ENCODE measurements at regions not wholly inside any gene's neighbourhood (a gene's known extent, or its start where the extent isn't known, plus 50 kb on each side); places are given as distances from the start of the nearest gene placed in this dataset.

DNA sequence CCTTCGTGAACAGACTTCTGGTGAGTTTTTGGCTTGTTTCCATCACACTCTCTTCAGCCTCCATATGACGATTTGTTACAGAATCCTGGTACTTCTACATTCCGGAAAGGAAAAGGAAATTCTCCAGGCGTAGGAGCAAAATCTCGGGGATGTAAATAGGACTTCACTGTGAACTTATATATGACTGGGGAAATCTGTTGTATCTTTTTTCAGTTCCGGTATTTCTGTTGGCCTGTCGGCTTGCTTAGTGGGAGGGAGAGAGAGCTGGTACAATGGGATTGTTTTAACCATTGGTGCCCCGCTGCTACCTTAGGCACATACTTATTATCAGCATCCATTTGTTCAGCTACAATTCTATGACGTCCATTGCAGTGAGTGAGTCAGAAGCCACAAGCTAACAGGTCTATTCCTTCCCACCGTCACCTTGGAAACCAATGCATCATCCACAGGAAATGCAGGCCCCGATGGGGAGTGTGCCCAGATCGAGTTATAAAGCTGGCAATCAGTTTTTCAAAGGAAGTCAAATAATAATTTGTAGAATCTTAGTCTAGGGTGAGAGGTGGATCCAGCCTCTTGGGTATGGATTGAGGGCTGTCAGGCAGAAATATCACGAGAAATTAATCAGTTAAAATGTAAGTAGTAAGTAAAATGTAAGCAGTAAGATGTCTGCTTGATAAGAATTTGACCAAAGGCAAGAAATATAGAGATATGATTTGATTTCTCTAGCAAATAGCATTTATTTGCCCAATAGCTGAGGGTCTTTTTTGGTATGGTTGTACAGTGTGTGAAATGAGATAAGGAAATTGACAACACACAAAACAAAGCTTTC lies 92.0 kb upstream of the MKLN1 start:
- WGBS: 38% methylated on average over 13 of the region's 13 CpGs
- Histone ChIP-seq H3K27ac (ENCODE audit: low read depth) (no peak overlapping the region), H3K4me3 (ENCODE audit: low read depth, low read length) (no peak overlapping the region), H3K4me1 (ENCODE audit: insufficient read depth) (no peaks in the 10 kb centered on the region), H3K36me3 (ENCODE audit: insufficient read depth) (no peaks in the 10 kb centered on the region)
- DNase-seq (ENCODE audit: extremely low spot score): no peak

DNA sequence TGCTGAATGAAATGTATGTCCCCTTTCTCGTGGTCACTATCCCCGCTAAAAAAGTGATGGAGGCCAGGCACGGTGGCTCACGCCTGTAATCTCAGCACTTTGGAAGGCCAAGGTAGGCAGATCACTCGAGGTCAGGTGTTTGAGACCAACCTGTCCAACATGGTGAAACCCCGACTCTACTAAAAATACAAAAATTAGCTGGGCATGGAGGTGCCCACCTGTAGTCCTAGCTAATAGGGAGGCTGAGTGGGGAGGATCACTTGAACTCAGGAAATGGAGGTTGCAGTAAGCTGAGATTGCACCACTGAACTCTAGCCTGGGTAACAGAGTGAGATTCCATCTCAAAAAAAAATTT lies 91.4 kb upstream of the MKLN1 start:
- WGBS: 93% methylated on average over 6 of the region's 6 CpGs
- no peaks in the 10 kb centered on the region for H3K36me3 ChIP-seq (ENCODE audit: insufficient read depth)
- no peaks in the 10 kb centered on the region for H3K4me1 ChIP-seq (ENCODE audit: insufficient read depth)
- no peak for DNase-seq (ENCODE audit: extremely low spot score)
- H3K4me3 ChIP-seq (ENCODE audit: low read depth, low read length): no peak overlapping the region
- H3K27ac ChIP-seq (ENCODE audit: low read depth): no peak overlapping the region

DNA sequence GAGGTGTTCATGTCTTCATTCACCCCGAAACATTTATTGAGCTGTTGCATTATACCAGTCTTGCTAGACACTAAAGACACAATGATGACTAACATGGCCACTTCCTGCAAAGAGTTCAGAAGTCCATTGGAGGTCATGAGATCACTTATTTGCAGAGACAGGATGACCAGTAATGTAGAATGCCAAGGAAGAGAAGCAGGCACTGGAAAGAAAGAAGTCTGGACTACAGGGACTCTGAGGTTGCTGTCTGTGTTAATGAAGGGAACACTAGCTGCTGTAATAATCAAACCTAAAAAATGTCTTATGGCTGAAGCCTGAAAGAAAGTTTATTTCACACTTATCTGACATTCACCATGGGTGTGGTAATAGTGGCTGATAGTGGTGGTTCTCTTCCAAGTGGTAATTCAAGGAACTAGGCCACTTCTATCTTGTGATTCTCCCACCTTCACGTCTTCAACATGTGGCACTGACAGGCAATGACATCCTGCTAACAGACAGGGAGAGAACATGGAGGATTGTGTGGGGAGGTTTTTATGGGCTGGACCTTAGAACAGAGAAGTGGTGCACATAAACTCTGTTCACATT lies 89.2 kb upstream of the MKLN1 start:
- 80% methylated on average over 2 of the region's 2 CpGs for WGBS
- Histone ChIP-seq H3K27ac (ENCODE audit: low read depth) (no peak overlapping the region), H3K36me3 (ENCODE audit: insufficient read depth) (no peaks in the 10 kb centered on the region), H3K4me3 (ENCODE audit: low read depth, low read length) (no peak overlapping the region), H3K4me1 (ENCODE audit: insufficient read depth) (no peaks in the 10 kb centered on the region)
- no peak for DNase-seq (ENCODE audit: extremely low spot score)

DNA sequence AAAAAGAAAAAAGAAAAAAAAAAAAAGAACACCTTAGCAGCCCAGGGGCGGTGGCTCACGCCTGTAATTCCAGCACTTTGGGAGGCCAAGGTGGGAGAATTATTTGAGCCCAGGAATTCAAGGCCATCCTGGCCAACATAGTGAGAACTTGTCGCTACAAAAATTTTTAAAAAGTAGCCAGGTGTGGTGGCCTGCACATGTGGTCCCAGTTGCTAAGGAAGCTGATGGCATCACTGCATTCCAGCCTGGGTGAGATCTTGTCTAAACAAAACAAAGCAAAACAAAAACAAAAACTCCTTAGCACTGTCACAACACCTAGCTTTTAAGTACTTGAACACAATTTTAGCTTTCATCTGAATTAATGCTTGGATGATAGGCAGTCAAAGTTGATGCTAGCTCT lies 86.3 kb upstream of the MKLN1 start:
- no peak for DNase-seq (ENCODE audit: extremely low spot score)
- 95% methylated on average over 3 of the region's 3 CpGs for WGBS
- Histone ChIP-seq H3K36me3 (ENCODE audit: insufficient read depth) (no peaks in the 10 kb centered on the region), H3K27ac (ENCODE audit: low read depth) (no peak overlapping the region), H3K4me3 (ENCODE audit: low read depth, low read length) (no peak overlapping the region), H3K4me1 (ENCODE audit: insufficient read depth) (no peaks in the 10 kb centered on the region)

DNA sequence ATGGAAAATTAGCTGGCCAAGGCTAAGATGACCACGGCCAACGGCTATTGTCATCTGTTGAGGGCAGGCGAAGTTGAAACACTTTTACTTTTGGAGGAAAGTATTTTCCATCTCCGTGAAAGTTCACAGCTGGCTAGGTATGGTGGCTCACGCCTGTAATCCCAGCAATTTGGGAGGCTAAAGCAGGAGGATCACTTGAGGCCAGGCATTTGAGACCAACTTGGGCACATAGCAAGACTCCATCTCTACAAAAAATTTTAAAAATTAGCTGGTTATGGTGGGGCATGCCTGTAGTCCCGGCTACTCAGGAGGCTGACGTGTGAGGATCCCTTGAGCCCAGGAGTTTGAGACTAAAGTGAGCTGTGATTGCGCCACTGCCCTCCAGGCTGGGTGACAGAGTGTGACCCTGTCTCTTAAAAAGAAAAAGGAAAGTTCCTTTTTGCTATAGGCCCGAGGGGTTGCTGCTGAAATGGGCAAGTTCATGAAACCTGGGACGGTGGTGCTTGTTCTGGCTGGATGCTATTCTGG lies 85.5 kb upstream of the MKLN1 start:
- H3K4me1 ChIP-seq (ENCODE audit: insufficient read depth): no peaks in the 10 kb centered on the region
- H3K27ac ChIP-seq (ENCODE audit: low read depth): no peak overlapping the region
- no peak for DNase-seq (ENCODE audit: extremely low spot score)
- WGBS: 92% methylated on average over 10 of the region's 10 CpGs
- no peak overlapping the region for H3K4me3 ChIP-seq (ENCODE audit: low read depth, low read length)
- H3K36me3 ChIP-seq (ENCODE audit: insufficient read depth): no peaks in the 10 kb centered on the region

DNA sequence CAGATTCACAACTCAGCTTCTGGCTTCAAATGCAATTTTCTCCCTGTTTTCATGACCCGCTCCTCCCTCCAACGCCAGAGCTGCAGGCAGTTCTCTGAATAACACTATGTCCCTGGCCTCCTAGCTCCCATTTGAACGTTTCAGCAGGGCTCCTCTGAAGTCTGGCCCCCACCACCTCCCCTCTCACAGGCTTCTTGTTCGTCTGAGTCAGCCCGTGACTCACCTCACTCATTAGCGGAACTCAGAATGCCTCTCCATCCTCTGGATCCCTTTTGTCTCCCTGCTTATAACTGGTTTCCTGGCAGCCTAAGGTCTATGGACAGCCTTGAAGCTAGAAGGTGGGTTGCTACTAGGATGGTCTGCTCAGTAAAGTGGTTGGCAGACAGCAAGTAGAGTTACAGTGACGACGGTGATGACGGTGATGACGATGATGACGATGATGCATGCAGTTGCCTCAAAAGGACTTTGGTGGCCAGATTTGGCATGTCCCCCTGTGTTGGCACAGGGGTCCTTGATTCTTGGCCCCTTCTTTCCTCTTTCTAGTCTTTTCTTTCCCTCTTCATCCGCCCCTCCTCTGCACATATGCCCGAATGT lies 83.3 kb upstream of the MKLN1 start:
- Histone ChIP-seq H3K4me3 (ENCODE audit: low read depth, low read length) (no peak overlapping the region), H3K4me1 (ENCODE audit: insufficient read depth) (no peaks in the 10 kb centered on the region), H3K27ac (ENCODE audit: low read depth) (no peak overlapping the region), H3K36me3 (ENCODE audit: insufficient read depth) (no peaks in the 10 kb centered on the region)
- 73% methylated on average over 13 of the region's 13 CpGs for WGBS
- DNase-seq (ENCODE audit: extremely low spot score): no peak

DNA sequence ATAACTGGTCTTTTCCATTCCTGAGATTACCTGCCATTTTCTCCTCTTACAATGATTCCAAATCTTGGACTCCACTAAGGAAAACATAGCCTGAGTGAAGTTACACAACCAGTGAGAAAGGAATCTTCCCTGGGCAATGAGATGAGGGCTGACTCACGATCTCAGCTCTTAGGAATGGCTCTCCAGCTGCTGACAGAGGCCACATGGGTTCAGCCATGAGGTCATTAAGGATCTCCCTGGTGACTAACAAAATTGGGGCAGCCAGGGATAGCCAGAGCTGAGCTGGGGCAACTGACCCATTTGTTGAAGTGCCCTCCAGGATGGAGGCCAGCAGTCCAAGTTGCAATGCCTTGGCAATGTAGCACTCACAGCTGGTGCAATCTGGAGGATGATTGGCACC lies 78.7 kb upstream of the MKLN1 start:
- 16% methylated on average over 1 of the region's 1 CpG for WGBS
- no peak overlapping the region for H3K27ac ChIP-seq (ENCODE audit: low read depth)
- no peaks in the 10 kb centered on the region for H3K36me3 ChIP-seq (ENCODE audit: insufficient read depth)
- no peak for DNase-seq (ENCODE audit: extremely low spot score)
- no peak overlapping the region for H3K4me3 ChIP-seq (ENCODE audit: low read depth, low read length)
- H3K4me1 ChIP-seq (ENCODE audit: insufficient read depth): no peaks in the 10 kb centered on the region

DNA sequence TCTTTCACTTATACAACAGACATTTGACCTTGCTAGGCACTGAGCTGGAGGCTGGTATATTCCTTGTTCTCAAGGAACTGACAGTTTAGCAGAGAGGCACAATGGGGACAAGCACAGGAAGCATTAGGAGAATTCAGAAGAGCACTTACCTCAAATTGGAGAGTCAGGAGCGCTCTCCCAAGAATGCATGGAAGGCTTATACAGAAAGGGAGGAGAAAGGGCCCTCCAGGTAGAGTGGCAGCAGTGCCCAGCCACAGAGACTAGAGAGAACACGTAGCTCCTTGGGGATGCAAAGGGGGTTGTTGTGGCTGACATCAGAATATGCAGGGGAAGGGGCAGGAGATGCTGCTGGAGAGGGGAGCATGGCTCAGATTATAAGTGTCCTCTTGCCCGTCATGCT lies 78.2 kb upstream of the MKLN1 start:
- no peak for DNase-seq (ENCODE audit: extremely low spot score)
- Histone ChIP-seq H3K4me3 (ENCODE audit: low read depth, low read length) (no peak overlapping the region), H3K27ac (ENCODE audit: low read depth) (no peak overlapping the region), H3K36me3 (ENCODE audit: insufficient read depth) (no peaks in the 10 kb centered on the region), H3K4me1 (ENCODE audit: insufficient read depth) (no peaks in the 10 kb centered on the region)
- 76% methylated on average over 3 of the region's 3 CpGs for WGBS

DNA sequence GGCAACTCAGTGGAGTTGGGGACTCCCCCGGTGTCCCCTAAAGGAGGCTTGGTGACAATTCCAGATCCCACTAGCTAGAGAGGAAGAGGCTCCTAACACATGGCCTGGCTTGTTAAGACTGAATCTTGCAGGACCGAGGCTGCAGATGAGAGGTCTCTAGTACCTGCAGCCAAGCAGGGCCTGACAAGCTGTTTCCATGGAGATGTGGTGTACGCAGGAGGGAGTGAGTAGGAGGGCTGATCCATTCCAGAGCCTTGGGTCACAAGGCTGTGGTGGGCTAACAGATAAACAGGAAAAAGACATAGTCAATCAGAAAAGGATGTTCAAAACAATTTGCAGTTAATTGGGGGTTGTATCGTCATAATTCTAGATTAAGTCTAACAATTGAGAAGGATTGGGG lies 77.3 kb upstream of the MKLN1 start:
- no peak overlapping the region for H3K4me3 ChIP-seq (ENCODE audit: low read depth, low read length)
- H3K36me3 ChIP-seq (ENCODE audit: insufficient read depth): no peaks in the 10 kb centered on the region
- WGBS: 49% methylated on average over 4 of the region's 4 CpGs
- H3K27ac ChIP-seq (ENCODE audit: low read depth): no peak overlapping the region
- no peaks in the 10 kb centered on the region for H3K4me1 ChIP-seq (ENCODE audit: insufficient read depth)
- no peak for DNase-seq (ENCODE audit: extremely low spot score)

DNA sequence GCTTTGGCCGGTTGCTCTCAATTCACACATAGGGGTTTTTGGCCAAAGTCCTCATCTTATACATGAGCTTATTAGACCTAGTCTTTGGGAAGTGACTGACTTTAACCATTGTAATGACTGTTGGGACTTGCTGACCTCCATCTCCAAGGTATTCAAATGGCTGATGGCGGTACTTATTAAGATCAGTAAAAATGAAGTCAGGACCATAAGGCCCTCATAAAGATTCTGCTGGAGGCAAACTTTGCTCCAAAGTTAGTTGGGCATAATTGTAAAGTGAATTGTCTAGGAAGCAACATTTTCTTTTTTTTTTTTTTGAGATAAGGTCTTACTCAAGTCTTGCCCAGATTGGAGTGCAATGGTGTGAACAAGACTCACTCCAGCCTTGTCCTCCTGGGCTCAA lies 76.3 kb upstream of the MKLN1 start:
- H3K4me1 ChIP-seq (ENCODE audit: insufficient read depth): no peaks in the 10 kb centered on the region
- no peaks in the 10 kb centered on the region for H3K36me3 ChIP-seq (ENCODE audit: insufficient read depth)
- DNase-seq (ENCODE audit: extremely low spot score): no peak
- 98% methylated on average over 2 of the region's 2 CpGs for WGBS
- no peak overlapping the region for H3K4me3 ChIP-seq (ENCODE audit: low read depth, low read length)
- H3K27ac ChIP-seq (ENCODE audit: low read depth): no peak overlapping the region

DNA sequence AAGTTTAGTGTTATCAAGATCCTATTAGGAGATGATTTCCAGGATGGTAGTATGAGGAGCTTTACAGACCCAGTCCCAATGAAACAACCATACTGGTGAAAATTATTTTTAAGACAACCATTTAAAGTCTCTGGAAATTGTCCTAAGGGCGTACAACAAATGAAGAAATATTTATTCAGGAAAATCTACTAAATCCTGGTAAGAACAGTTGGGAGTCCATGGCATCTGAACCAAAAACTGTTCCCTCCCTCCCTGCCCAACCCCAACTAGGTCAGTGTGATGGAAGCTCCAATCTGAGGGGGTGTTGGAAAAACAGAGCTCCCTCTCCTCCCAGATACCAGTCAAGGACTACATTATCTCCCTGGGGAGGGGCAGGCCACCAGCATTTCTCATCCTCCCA lies 74.7 kb upstream of the MKLN1 start:
- H3K36me3 ChIP-seq (ENCODE audit: insufficient read depth): no peaks in the 10 kb centered on the region
- no peaks in the 10 kb centered on the region for H3K4me1 ChIP-seq (ENCODE audit: insufficient read depth)
- no peak for DNase-seq (ENCODE audit: extremely low spot score)
- no peak overlapping the region for H3K27ac ChIP-seq (ENCODE audit: low read depth)
- H3K4me3 ChIP-seq (ENCODE audit: low read depth, low read length): no peak overlapping the region
- WGBS: 86% methylated on average over 1 of the region's 1 CpG

DNA sequence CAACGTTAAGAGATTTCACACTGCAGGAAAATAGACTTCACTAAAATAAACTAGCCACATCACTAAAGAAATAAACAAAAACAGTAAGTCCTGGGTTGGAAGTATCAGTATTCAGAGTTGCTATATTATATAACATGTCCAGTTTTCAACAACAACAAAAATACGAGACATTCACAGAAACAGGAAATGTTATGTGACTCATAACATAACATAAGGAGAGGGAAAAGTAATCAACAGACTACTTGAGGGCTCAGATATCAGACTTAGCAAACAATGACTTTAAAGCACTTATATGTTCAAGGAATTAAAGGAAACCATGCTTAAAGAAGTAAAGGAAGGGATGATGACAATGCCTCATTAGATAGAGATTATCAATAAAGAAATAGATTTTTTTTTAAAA lies 73.5 kb upstream of the MKLN1 start:
- H3K27ac ChIP-seq (ENCODE audit: low read depth): no peak overlapping the region
- no peaks in the 10 kb centered on the region for H3K4me1 ChIP-seq (ENCODE audit: insufficient read depth)
- DNase-seq (ENCODE audit: extremely low spot score): no peak
- no peaks in the 10 kb centered on the region for H3K36me3 ChIP-seq (ENCODE audit: insufficient read depth)
- H3K4me3 ChIP-seq (ENCODE audit: low read depth, low read length): no peak overlapping the region
- 74% methylated on average over 2 of the region's 2 CpGs for WGBS

DNA sequence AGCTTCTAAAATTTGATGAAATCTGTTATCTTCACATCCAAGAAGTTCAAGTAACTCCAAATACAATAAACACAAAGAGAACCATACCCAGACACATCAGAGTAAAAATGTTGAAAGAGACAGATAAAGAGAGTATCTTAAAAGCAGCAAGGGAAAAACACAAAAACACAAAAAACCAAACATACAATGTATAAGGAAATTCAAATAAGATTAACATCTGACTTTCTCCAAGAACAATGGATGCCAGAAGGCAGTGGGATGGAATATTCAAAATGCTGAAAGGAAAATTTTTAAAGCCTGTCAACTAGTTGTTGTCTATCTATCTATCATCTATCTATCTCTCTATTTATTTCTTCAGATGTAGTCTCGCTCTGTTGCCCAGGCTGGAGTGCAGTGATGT lies 72.4 kb upstream of the MKLN1 start:
- no peak overlapping the region for H3K27ac ChIP-seq (ENCODE audit: low read depth)
- no peaks in the 10 kb centered on the region for H3K4me1 ChIP-seq (ENCODE audit: insufficient read depth)
- WGBS: 88% methylated on average over 1 of the region's 1 CpG
- H3K36me3 ChIP-seq (ENCODE audit: insufficient read depth): no peaks in the 10 kb centered on the region
- no peak overlapping the region for H3K4me3 ChIP-seq (ENCODE audit: low read depth, low read length)
- DNase-seq (ENCODE audit: extremely low spot score): no peak

DNA sequence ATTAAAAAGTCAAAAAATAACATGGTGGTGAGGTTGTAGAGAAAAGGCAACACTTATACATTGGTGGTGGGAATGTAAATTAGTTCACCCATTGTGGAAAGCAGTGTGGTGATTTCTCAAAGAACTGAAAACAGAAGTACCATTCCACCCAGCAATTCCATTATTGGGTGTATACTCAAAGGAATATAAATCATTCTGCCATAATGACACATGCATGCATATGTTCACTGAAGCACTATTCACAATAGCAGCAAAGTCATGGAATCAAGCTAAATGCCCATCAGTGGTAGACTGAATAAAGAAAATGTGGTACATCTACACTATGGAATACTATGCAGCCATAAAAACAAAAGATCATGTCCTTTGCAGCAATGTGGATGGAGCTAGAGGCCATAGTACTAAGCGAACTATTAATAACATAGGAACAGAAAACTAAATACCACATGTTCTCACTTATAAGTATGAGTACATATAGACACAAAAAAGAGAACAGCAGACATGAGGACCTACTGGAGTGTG lies 66.1 kb upstream of the MKLN1 start:
- DNase-seq (ENCODE audit: extremely low spot score): no peak
- Histone ChIP-seq H3K27ac (ENCODE audit: low read depth) (no peak overlapping the region), H3K36me3 (ENCODE audit: insufficient read depth) (no peaks in the 10 kb centered on the region), H3K4me1 (ENCODE audit: insufficient read depth) (no peaks in the 10 kb centered on the region), H3K4me3 (ENCODE audit: low read depth, low read length) (no peak overlapping the region)
- WGBS: 97% methylated on average over 1 of the region's 1 CpG
